ENCODE measurements at regions not wholly inside any gene's neighbourhood (a gene's known extent, or its start where the extent isn't known, plus 50 kb on each side); places are given as distances from the start of the nearest gene placed in this dataset.

GRCh38 chr5:57103317-57103907 lies 70.4 kb upstream of the GPBP1 start:
- H3K4me1 Mint-ChIP-seq, result no peaks in the 10 kb centered on the region
- no peak overlapping the region for H3K4me3 Mint-ChIP-seq
- ChIA-PET CTCF (no interaction called here), POLR2A (no interaction called here)
- no peak overlapping the region for H3K27ac ChIP-seq (ENCODE audit: low read depth, low read length)
- peaks cover 0 to 11% (median 3%) of the 10 kb centered on the region in 11 donors for H3K9me3 Mint-ChIP-seq
- ATAC-seq, result no peak
- peaks cover 0 to 29% (median 0%) of the 10 kb centered on the region in 5 donors for H3K27me3 Mint-ChIP-seq
- no peaks in the 10 kb centered on the region for H3K4me1 ChIP-seq (ENCODE audit: control insufficient read depth in 2 of 2, insufficient read depth in 2 of 2, low read length in 2 of 2)
- no peak overlapping the region for H3K27ac Mint-ChIP-seq
- no peaks in the 10 kb centered on the region for H3K27me3 ChIP-seq (ENCODE audit: control insufficient read depth in 2 of 2, insufficient read depth in 2 of 2, low read length in 2 of 2)
- H3K36me3 ChIP-seq (ENCODE audit: control insufficient read depth in 2 of 3, insufficient read depth in 3 of 3, low read length in 3 of 3), result no peaks in the 10 kb centered on the region
- no peak for DNase-seq
- intact Hi-C loops (cut with micrococcal nuclease), result no loop called here
- no peaks in the 10 kb centered on the region for H3K9me3 ChIP-seq (ENCODE audit: control insufficient read depth in 2 of 3, low read length in 3 of 3)
- H3K4me3 ChIP-seq (ENCODE audit: low read length), result no peak overlapping the region
- H3K36me3 Mint-ChIP-seq, result peaks cover 0 to 3% (median 2%) of the 10 kb centered on the region in 5 donors

DNA sequence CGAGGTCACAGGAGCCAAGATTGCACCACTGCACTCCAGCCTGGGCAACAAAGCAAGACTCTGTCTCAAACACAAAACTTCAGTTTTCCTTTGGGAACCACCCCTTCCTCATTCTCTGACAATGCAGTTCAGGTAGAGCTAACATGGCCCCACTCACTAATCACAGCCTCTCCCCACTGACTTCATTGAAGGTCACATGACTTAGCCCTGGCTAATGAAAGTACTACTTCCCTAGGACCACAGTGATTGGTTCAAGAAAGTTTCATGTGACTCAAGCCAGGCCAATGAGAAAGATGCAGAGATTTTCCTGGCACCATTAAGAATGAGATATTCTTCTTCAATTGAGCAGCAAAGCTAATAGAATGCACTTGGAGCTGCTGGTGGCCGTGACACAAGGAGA lies 67.2 kb upstream of the GPBP1 start:
- no peaks in the 10 kb centered on the region for H3K9me3 ChIP-seq (ENCODE audit: control insufficient read depth in 2 of 3, low read length in 3 of 3)
- peaks cover 0 to 29% (median 0%) of the 10 kb centered on the region in 5 donors for H3K27me3 Mint-ChIP-seq

GRCh38 chr5:57111993-57112392 lies 61.9 kb upstream of the GPBP1 start:
- intact Hi-C loops (cut with micrococcal nuclease), result no loop called here
- Histone ChIP-seq H3K4me3 (ENCODE audit: low read length) (no peak overlapping the region), H3K27ac (ENCODE audit: low read depth, low read length) (no peak overlapping the region), H3K36me3 (ENCODE audit: control insufficient read depth in 2 of 3, insufficient read depth in 3 of 3, low read length in 3 of 3) (no peaks in the 10 kb centered on the region), H3K4me1 (ENCODE audit: control insufficient read depth in 2 of 2, insufficient read depth in 2 of 2, low read length in 2 of 2) (no peaks in the 10 kb centered on the region), H3K27me3 (ENCODE audit: control insufficient read depth in 2 of 2, insufficient read depth in 2 of 2, low read length in 2 of 2) (no peaks in the 10 kb centered on the region), H3K9me3 (ENCODE audit: control insufficient read depth in 2 of 3, low read length in 3 of 3) (no peaks in the 10 kb centered on the region)
- POLR2A ChIA-PET, result no interaction called here
- Mint-ChIP-seq H3K27me3 (peaks cover 0 to 8% (median 0%) of the 10 kb centered on the region in 5 donors), H3K4me1 (peaks cover 0 to 16% (median 0%) of the 10 kb centered on the region in 7 donors), H3K27ac (no peak overlapping the region), H3K36me3 (peaks cover 0 to 3% (median 0%) of the 10 kb centered on the region in 5 donors), H3K9me3 (peaks cover 0 to 2% (median 0%) of the 10 kb centered on the region in 11 donors), H3K4me3 (no peak overlapping the region)
- ATAC-seq (no peak), DNase-seq (no peak)
- CTCF ChIA-PET, result no interaction called here

More for the DNA sequence above, 67.2 kb upstream of the GPBP1 start:
- POLR2A ChIA-PET, result no interaction called here
- Histone ChIP-seq H3K27me3 (ENCODE audit: control insufficient read depth in 2 of 2, insufficient read depth in 2 of 2, low read length in 2 of 2) (no peaks in the 10 kb centered on the region), H3K36me3 (ENCODE audit: control insufficient read depth in 2 of 3, insufficient read depth in 3 of 3, low read length in 3 of 3) (no peaks in the 10 kb centered on the region), H3K4me1 (ENCODE audit: control insufficient read depth in 2 of 2, insufficient read depth in 2 of 2, low read length in 2 of 2) (no peaks in the 10 kb centered on the region), H3K27ac (ENCODE audit: low read depth, low read length) (no peak overlapping the region), H3K4me3 (ENCODE audit: low read length) (no peak overlapping the region)
- no peaks in the 10 kb centered on the region for H3K36me3 Mint-ChIP-seq
- no peak overlapping the region for H3K4me3 Mint-ChIP-seq
- H3K4me1 Mint-ChIP-seq, result peaks cover 0 to 2% (median 0%) of the 10 kb centered on the region in 7 donors
- DNase-seq, result no peak
- ATAC-seq, result no peak
- peaks cover 0 to 2% (median 0%) of the 10 kb centered on the region in 11 donors for H3K9me3 Mint-ChIP-seq
- intact Hi-C loops (cut with micrococcal nuclease), result loop anchor here in 1 of 2 donors (2.0 kb wide), 1 partner anchor 42 kb away; no protein-coding TSS in a partner anchor
- H3K27ac Mint-ChIP-seq, result no peak overlapping the region
- CTCF ChIA-PET, result no interaction called here

DNA sequence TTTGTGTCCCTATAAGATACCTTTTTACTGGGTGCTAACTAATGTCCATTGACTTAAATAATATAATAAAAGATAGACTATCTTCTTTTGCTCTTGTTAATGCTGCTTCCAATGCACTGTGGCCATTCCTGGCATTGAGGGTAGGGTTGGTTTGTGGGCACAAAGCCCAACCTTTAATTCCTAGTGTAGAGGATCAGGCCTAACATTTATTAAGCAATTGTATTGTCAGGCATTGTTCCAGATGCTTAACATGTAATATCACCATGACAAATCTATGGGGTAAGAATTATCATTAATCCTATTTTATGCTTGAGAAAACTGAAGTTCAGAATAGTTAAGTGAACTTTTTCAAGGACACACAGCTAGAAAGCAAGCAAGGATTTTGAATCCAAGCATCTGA lies 60.4 kb upstream of the GPBP1 start:
- no peak overlapping the region for H3K4me3 ChIP-seq (ENCODE audit: low read length)
- POLR2A ChIA-PET, result no interaction called here
- H3K27me3 Mint-ChIP-seq, result peaks cover 0 to 8% (median 0%) of the 10 kb centered on the region in 5 donors
- H3K27ac Mint-ChIP-seq, result no peak overlapping the region
- no peaks in the 10 kb centered on the region for H3K9me3 ChIP-seq (ENCODE audit: control insufficient read depth in 2 of 3, low read length in 3 of 3)
- no peak for DNase-seq
- no peaks in the 10 kb centered on the region for H3K36me3 ChIP-seq (ENCODE audit: control insufficient read depth in 2 of 3, insufficient read depth in 3 of 3, low read length in 3 of 3)
- CTCF ChIA-PET, result no interaction called here
- peaks cover 0 to 4% (median 0%) of the 10 kb centered on the region in 5 donors for H3K36me3 Mint-ChIP-seq
- no peaks in the 10 kb centered on the region for H3K27me3 ChIP-seq (ENCODE audit: control insufficient read depth in 2 of 2, insufficient read depth in 2 of 2, low read length in 2 of 2)
- H3K27ac ChIP-seq (ENCODE audit: low read depth, low read length), result no peak overlapping the region
- no peak for ATAC-seq
- H3K4me1 ChIP-seq (ENCODE audit: control insufficient read depth in 2 of 2, insufficient read depth in 2 of 2, low read length in 2 of 2), result no peaks in the 10 kb centered on the region
- peaks cover 0 to 30% (median 0%) of the 10 kb centered on the region in 7 donors for H3K4me1 Mint-ChIP-seq
- intact Hi-C loops (cut with micrococcal nuclease), result no loop called here
- H3K4me3 Mint-ChIP-seq, result no peak overlapping the region
- no peaks in the 10 kb centered on the region for H3K9me3 Mint-ChIP-seq

DNA sequence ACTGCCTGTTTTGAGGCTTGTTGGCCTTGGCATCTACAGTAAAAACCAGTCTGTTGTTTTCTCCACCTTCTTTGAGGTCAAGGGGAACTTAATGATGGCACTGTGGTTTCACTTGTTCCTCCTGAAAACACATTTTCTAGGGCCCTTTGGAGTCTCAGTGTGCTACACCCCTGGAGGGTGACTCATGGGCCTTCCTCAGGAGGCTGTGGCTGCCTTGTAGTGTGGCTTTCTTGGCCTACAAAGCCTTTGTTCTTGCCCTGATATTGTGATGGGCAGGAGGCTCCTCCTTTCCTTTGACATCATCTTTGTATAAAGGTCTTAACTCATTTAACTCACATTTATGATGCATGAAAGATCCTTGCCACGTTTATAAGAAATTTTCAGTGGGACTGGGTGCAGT lies 56.3 kb upstream of the GPBP1 start:
- H3K27ac Mint-ChIP-seq, result peak overlapping the region in 6 of 9 donors; percentile 38 to 88 (median 56)
- ATAC-seq, result peak; percentile 91

GRCh38 chr5:57119031-57119430 lies 54.8 kb upstream of the GPBP1 start:
- peaks cover 0 to 20% (median 0%) of the 10 kb centered on the region in 7 donors for H3K4me1 Mint-ChIP-seq
- H3K4me3 Mint-ChIP-seq, result no peak overlapping the region
- ATAC-seq (no peak), DNase-seq (no peak)
- Histone ChIP-seq H3K36me3 (ENCODE audit: control insufficient read depth in 2 of 3, insufficient read depth in 3 of 3, low read length in 3 of 3) (no peaks in the 10 kb centered on the region), H3K4me3 (ENCODE audit: low read length) (no peak overlapping the region), H3K4me1 (ENCODE audit: control insufficient read depth in 2 of 2, insufficient read depth in 2 of 2, low read length in 2 of 2) (no peaks in the 10 kb centered on the region), H3K27me3 (ENCODE audit: control insufficient read depth in 2 of 2, insufficient read depth in 2 of 2, low read length in 2 of 2) (no peaks in the 10 kb centered on the region), H3K9me3 (ENCODE audit: control insufficient read depth in 2 of 3, low read length in 3 of 3) (peaks cover 0 to 3% (median 0%) of the 10 kb centered on the region in 3 experiments), H3K27ac (ENCODE audit: low read depth, low read length) (no peak overlapping the region)
- ChIA-PET POLR2A (no interaction called here), CTCF (no interaction called here)
- intact Hi-C loops (cut with micrococcal nuclease), result loop anchor here in 1 of 2 donors (5.0 kb wide), 1 partner anchor 212 kb away; the partner anchor contains the start of gene SETD9
- no peak overlapping the region for H3K27ac Mint-ChIP-seq
- H3K9me3 Mint-ChIP-seq, result peaks cover 0 to 19% (median 6%) of the 10 kb centered on the region in 11 donors
- peaks cover 0 to 3% (median 0%) of the 10 kb centered on the region in 5 donors for H3K27me3 Mint-ChIP-seq
- peaks cover 0 to 6% (median 3%) of the 10 kb centered on the region in 5 donors for H3K36me3 Mint-ChIP-seq

More for the DNA sequence above, 56.3 kb upstream of the GPBP1 start:
- intact Hi-C loops (cut with micrococcal nuclease), result loop anchor here (1.0 to 5.0 kb wide), 3 partner anchors 21 to 210 kb away; partner anchors contain the start of gene SETD9 (in 1 of the 2)
- peaks cover 0 to 27% (median 0%) of the 10 kb centered on the region in 7 donors for H3K4me1 Mint-ChIP-seq
- peaks cover 0 to 8% (median 1%) of the 10 kb centered on the region in 11 donors for H3K9me3 Mint-ChIP-seq
- H3K27ac ChIP-seq (ENCODE audit: low read depth, low read length), result no peak overlapping the region
- H3K27me3 Mint-ChIP-seq, result peaks cover 0 to 3% (median 0%) of the 10 kb centered on the region in 5 donors
- H3K9me3 ChIP-seq (ENCODE audit: control insufficient read depth in 2 of 3, low read length in 3 of 3), result no peaks in the 10 kb centered on the region
- DNase-seq, result peak in 7 of 9 donors; percentile 5 to 66 (median 25)
- peak overlapping the region in 2 of 10 donors; percentile 7 to 65 for H3K4me3 Mint-ChIP-seq
- CTCF ChIA-PET, result no interaction called here
- no peaks in the 10 kb centered on the region for H3K36me3 ChIP-seq (ENCODE audit: control insufficient read depth in 2 of 3, insufficient read depth in 3 of 3, low read length in 3 of 3)
- POLR2A ChIA-PET, result no interaction called here
- H3K27me3 ChIP-seq (ENCODE audit: control insufficient read depth in 2 of 2, insufficient read depth in 2 of 2, low read length in 2 of 2), result no peaks in the 10 kb centered on the region
- no peak overlapping the region for H3K4me3 ChIP-seq (ENCODE audit: low read length)
- no peaks in the 10 kb centered on the region for H3K4me1 ChIP-seq (ENCODE audit: control insufficient read depth in 2 of 2, insufficient read depth in 2 of 2, low read length in 2 of 2)
- H3K36me3 Mint-ChIP-seq, result peaks cover 0 to 4% (median 2%) of the 10 kb centered on the region in 5 donors

DNA sequence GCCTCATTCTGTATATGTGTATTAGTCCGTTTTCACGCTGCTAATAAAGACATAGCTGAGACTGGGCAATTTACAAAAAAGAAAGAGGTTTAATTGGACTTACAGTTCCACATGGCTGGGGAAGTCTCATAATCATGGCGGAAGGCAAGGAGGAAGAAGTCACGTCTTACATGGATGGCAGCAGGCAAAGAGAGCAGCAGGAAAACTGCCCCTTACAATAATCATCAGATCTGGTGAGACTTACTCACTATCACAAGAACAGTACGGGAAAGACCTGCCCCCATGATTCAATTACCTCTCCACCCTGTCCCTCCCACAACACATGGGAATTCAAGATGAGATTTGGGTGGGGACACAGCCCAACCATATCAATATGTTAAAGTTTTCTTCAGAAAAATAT lies 49.8 kb upstream of the GPBP1 start:
- Mint-ChIP-seq H3K4me3 (no peak overlapping the region), H3K27me3 (peaks cover 0 to 3% (median 0%) of the 10 kb centered on the region in 5 donors), H3K9me3 (peaks cover 0 to 19% (median 7%) of the 10 kb centered on the region in 11 donors), H3K27ac (peak overlapping the region in 1 of 9 donors; percentile 25), H3K4me1 (no peaks in the 10 kb centered on the region), H3K36me3 (peaks cover 0 to 5% (median 0%) of the 10 kb centered on the region in 5 donors)
- no peak for DNase-seq
- no peaks in the 10 kb centered on the region for H3K36me3 ChIP-seq (ENCODE audit: control insufficient read depth in 2 of 3, insufficient read depth in 3 of 3, low read length in 3 of 3)
- ChIA-PET CTCF (interaction anchor here (0.6 kb wide), 1 partner anchor 1751 kb away, joined by 4 read pairs; no protein-coding TSS in a partner anchor), POLR2A (no interaction called here)
- H3K9me3 ChIP-seq (ENCODE audit: control insufficient read depth in 2 of 3, low read length in 3 of 3), result peaks cover 0 to 3% (median 0%) of the 10 kb centered on the region in 3 experiments
- intact Hi-C loops (cut with micrococcal nuclease), result no loop called here
- no peaks in the 10 kb centered on the region for H3K27me3 ChIP-seq (ENCODE audit: control insufficient read depth in 2 of 2, insufficient read depth in 2 of 2, low read length in 2 of 2)
- no peak overlapping the region for H3K4me3 ChIP-seq (ENCODE audit: low read length)
- no peaks in the 10 kb centered on the region for H3K4me1 ChIP-seq (ENCODE audit: control insufficient read depth in 2 of 2, insufficient read depth in 2 of 2, low read length in 2 of 2)
- no peak overlapping the region for H3K27ac ChIP-seq (ENCODE audit: low read depth, low read length)
- ATAC-seq, result no peak
